ENCODE measurements at regions not wholly inside any gene's neighbourhood (a gene's known extent, or its start where the extent isn't known, plus 50 kb on each side); places are given as distances from the start of the nearest gene placed in this dataset.

- H2AFZ ChIP-seq (ENCODE audit: control insufficient read depth, low read depth, low read length), result no peak overlapping the region
- no peaks in the 10 kb centered on the region for H3K79me2 ChIP-seq (ENCODE audit: control insufficient read depth, insufficient read depth, low read length)
Measured at GRCh38 chr14:30260833-30261607, 297.9 kb upstream of the G2E3 start.

More at GRCh38 chr14:30260833-30261607, 297.9 kb upstream of the G2E3 start:
- Histone ChIP-seq H3K9ac (ENCODE audit: control insufficient read depth, insufficient read depth, low read length) (no peak overlapping the region), H3K9me3 (replicated peaks; ENCODE audit: control insufficient read depth, insufficient read depth, low read length) (no peaks in the 10 kb centered on the region), H3K27ac (ENCODE audit: control insufficient read depth, insufficient read depth) (no peak overlapping the region), H3K4me1 (ENCODE audit: control insufficient read depth, insufficient read depth, low read length) (no peaks in the 10 kb centered on the region), H3K4me2 (ENCODE audit: control insufficient read depth, insufficient read depth) (no peak overlapping the region), H4K20me1 (ENCODE audit: control insufficient read depth, insufficient read depth) (no peaks in the 10 kb centered on the region), H3K36me3 (ENCODE audit: control insufficient read depth in 2 of 2, insufficient read depth in 2 of 2, low read length in 1 of 2) (no peaks in the 10 kb centered on the region), H3K27me3 (replicated peaks in 1 of 2; ENCODE audit: control insufficient read depth in 2 of 2, insufficient read depth in 2 of 2, low read length in 1 of 2) (no peaks in the 10 kb centered on the region), H3K4me3 (no peak overlapping the region)
- no peak for ATAC-seq
- POLR2A ChIA-PET, result no interaction called here
- RAD21 ChIA-PET (ENCODE audit: unreplicated experiment), result no interaction called here
- SMC1A ChIA-PET (ENCODE audit: uncharacterized antibody, unreplicated experiment), result interaction anchor here (2.0 kb wide), 1 partner anchor 10 kb away, joined by 9 read pairs; no protein-coding TSS in a partner anchor
- in situ Hi-C loops (cut with MboI), result no loop called here
- FAIRE-seq, result no peak
- intact Hi-C loops (cut with micrococcal nuclease; ENCODE audit: unreplicated experiment), result no loop called here
- no peak for DNase-seq (ENCODE audit: low read depth, low spot score)
- CTCF ChIA-PET, result interaction anchor here (1.2 to 9.5 kb wide), 3 partner anchors 10 to 182 kb away, joined by 4 to 79 read pairs (median 11); no protein-coding TSS in a partner anchor
- BruUV-seq (replicated peaks), result no TSS peak
- WGBS (ENCODE audit: insufficient coverage, insufficient replicate concordance, low lambda C conversion rate, missing lambda C conversion rate), result 38% methylated on average over 9 of the region's 9 CpGs
- TF ChIP-seq FOXK2 (IDR thresholded peaks at IDR 0.05) (no peak), ZNF592 (IDR thresholded peaks at IDR 0.05) (no peak), CBX3 (IDR thresholded peaks at IDR 0.05; ENCODE audit: borderline replicate concordance, low read depth) (no peak)

Measured in GM12878 (cell line).